ENCODE measurements at regions not wholly inside any gene's neighbourhood (a gene's known extent, or its start where the extent isn't known, plus 50 kb on each side); places are given as distances from the start of the nearest gene placed in this dataset.

GRCh38 chr19:30136611-30137195 lies 194.7 kb downstream of the URI1 start:
- WGBS, 4 donors: 63 to 72% (median 68%) methylated on average over 5 of the region's 5 CpGs
- ATAC-seq (no peak), DNase-seq (no peak)
- H3K27ac ChIP-seq: no peak overlapping the region
- no peak overlapping the region for H3K4me3 ChIP-seq
- no peaks in the 10 kb centered on the region for H3K4me1 ChIP-seq
- H3K9me3 ChIP-seq: no peaks in the 10 kb centered on the region
- no peaks in the 10 kb centered on the region for H3K36me3 ChIP-seq
- H3K27me3 ChIP-seq: no peaks in the 10 kb centered on the region
- no peak for TF ChIP-seq POLR2A (IDR thresholded peaks at IDR 0.05)
- TF ChIP-seq CTCF (IDR thresholded peaks at IDR 0.05): no peak
- intact Hi-C loops (cut with DNase I): no loop called here

- intact Hi-C loops (cut with DNase I): no loop called here
- Histone ChIP-seq H3K27ac (no peak overlapping the region), H3K4me1 (no peaks in the 10 kb centered on the region), H3K4me3 (no peak overlapping the region), H3K36me3 (no peaks in the 10 kb centered on the region), H3K27me3 (no peaks in the 10 kb centered on the region), H3K9me3 (no peaks in the 10 kb centered on the region)
- TF ChIP-seq CTCF (IDR thresholded peaks at IDR 0.05): no peak
- TF ChIP-seq POLR2A (IDR thresholded peaks at IDR 0.05): no peak
- ATAC-seq (no peak), DNase-seq (no peak)
- 85 to 87% (median 86%) methylated on average over 5 of the region's 5 CpGs for WGBS, 4 donors
Measured at GRCh38 chr19:30137747-30138146, 195.7 kb downstream of the URI1 start.

- intact Hi-C loops (cut with DNase I): no loop called here
- whole genome bisulfite sequencing, 4 donors: 76 to 79% (median 77%) methylated on average over 13 to 14 of the region's 14 CpGs
- Histone ChIP-seq H3K36me3 (no peaks in the 10 kb centered on the region), H3K4me3 (no peak overlapping the region), H3K27me3 (peaks cover 0 to 15% (median 0%) of the 10 kb centered on the region in 9 donors), H3K4me1 (no peaks in the 10 kb centered on the region), H3K9me3 (no peaks in the 10 kb centered on the region), H3K27ac (no peak overlapping the region)
- ATAC-seq (no peak), DNase-seq (peak in 1 of 5 donors; percentile 13)
- TF ChIP-seq CTCF (IDR thresholded peaks at IDR 0.05): no peak
Measured at GRCh38 chr19:30144242-30144758, 202.3 kb downstream of the URI1 start.

GRCh38 chr19:30144802-30145201 lies 202.8 kb downstream of the URI1 start:
- 80 to 91% (median 88%) methylated on average over 16 to 19 of the region's 19 CpGs for WGBS, 4 donors
- TF ChIP-seq CTCF (IDR thresholded peaks at IDR 0.05) (no peak), POLR2A (IDR thresholded peaks at IDR 0.05) (no peak)
- no peak overlapping the region for H3K27ac ChIP-seq
- ATAC-seq (no peak), DNase-seq (peak in 1 of 5 donors; percentile 38)
- no peak overlapping the region for H3K4me3 ChIP-seq
- intact Hi-C loops (cut with DNase I): no loop called here
- H3K27me3 ChIP-seq: peaks cover 0 to 15% (median 0%) of the 10 kb centered on the region in 9 donors
- no peaks in the 10 kb centered on the region for H3K4me1 ChIP-seq
- no peaks in the 10 kb centered on the region for H3K36me3 ChIP-seq
- no peaks in the 10 kb centered on the region for H3K9me3 ChIP-seq

Data from heart left ventricle (tissue), 16 donors.